Kidney epithelial cell (primary cell): ENCODE measurements at regions not wholly inside any gene's neighbourhood (a gene's known extent, or its start where the extent isn't known, plus 50 kb on each side); places are given as distances from the start of the nearest gene placed in this dataset.

Experiments
- DNase-seq: peaks from one replicate; pipeline ENCODE4 v3.0.0-alpha.2; 2010; ENCODE audit warnings: low read depth
- H3K27me3 ChIP-seq: 2 replicates; pipeline ENCODE4 v1.6.0; 2011; ENCODE audit warnings: low read length; ENCODE audit not compliant: control insufficient read depth, insufficient read depth
- H3K36me3 ChIP-seq: 2 replicates; pipeline ENCODE4 v1.5.1; 2011; ENCODE audit warnings: low read length; ENCODE audit not compliant: control insufficient read depth, insufficient read depth
- H3K4me3 ChIP-seq: 2 replicates; pipeline ENCODE4 v1.5.1; 2011; ENCODE audit warnings: low read depth, mild to moderate bottlenecking, control low read depth, low read length
- CTCF ChIP-seq: IDR thresholded peaks from 2 replicates; pipeline ENCODE4 v1.5.1; 2011; ENCODE audit warnings: mild to moderate bottlenecking, moderate library complexity, low read length, control low read depth, inconsistent platforms; ENCODE audit not compliant: insufficient read depth, poor library complexity, severe bottlenecking

- TF ChIP-seq CTCF = no peak
- H3K27me3 ChIP-seq = no peaks in the 10 kb centered on the region
- DNase-seq = no peak
- H3K4me3 ChIP-seq = no peak overlapping the region
- no peaks in the 10 kb centered on the region for H3K36me3 ChIP-seq
Observed at GRCh38 chr12:129959889-129960288, 56.1 kb upstream of the TMEM132D start.

GRCh38 chr12:129961091-129961490 is 57.3 kb upstream of the TMEM132D start:
- no peak for TF ChIP-seq CTCF
- Histone ChIP-seq H3K4me3 (no peak overlapping the region), H3K27me3 (no peaks in the 10 kb centered on the region), H3K36me3 (no peaks in the 10 kb centered on the region)
- DNase-seq = no peak

- H3K4me3 ChIP-seq = no peak overlapping the region
- no peaks in the 10 kb centered on the region for H3K27me3 ChIP-seq
- DNase-seq = no peak
- H3K36me3 ChIP-seq = no peaks in the 10 kb centered on the region
- TF ChIP-seq CTCF = no peak
Observed at GRCh38 chr12:129961856-129962255, 58.0 kb upstream of the TMEM132D start.

- H3K36me3 ChIP-seq = no peaks in the 10 kb centered on the region
- H3K4me3 ChIP-seq = no peak overlapping the region
- H3K27me3 ChIP-seq = no peaks in the 10 kb centered on the region
- no peak for TF ChIP-seq CTCF
- DNase-seq = no peak
Observed at GRCh38 chr12:129964300-129964699, 60.5 kb upstream of the TMEM132D start.

GRCh38 chr12:129964826-129965457 is 61.1 kb upstream of the TMEM132D start:
- no peak for TF ChIP-seq CTCF
- H3K36me3 ChIP-seq = no peaks in the 10 kb centered on the region
- H3K27me3 ChIP-seq = no peaks in the 10 kb centered on the region
- no peak overlapping the region for H3K4me3 ChIP-seq
- DNase-seq = no peak
